VCaP (cell line): ENCODE measurements at regions not wholly inside any gene's neighbourhood (a gene's known extent, or its start where the extent isn't known, plus 50 kb on each side); places are given as distances from the start of the nearest gene placed in this dataset.

Source experiments
- H3K27ac ChIP-seq: fragments of 450-650 bp; 2 replicates; pipeline ENCODE4 v1.5.1; 2017
- TF ChIP-seq, protein P1 (sequence below): fragments of 450-650 bp; conservative IDR thresholded peaks from 2 replicates; pipeline ENCODE4 v1.5.1; 2017; ENCODE audit warnings: mild to moderate bottlenecking, moderate library complexity

DNA sequence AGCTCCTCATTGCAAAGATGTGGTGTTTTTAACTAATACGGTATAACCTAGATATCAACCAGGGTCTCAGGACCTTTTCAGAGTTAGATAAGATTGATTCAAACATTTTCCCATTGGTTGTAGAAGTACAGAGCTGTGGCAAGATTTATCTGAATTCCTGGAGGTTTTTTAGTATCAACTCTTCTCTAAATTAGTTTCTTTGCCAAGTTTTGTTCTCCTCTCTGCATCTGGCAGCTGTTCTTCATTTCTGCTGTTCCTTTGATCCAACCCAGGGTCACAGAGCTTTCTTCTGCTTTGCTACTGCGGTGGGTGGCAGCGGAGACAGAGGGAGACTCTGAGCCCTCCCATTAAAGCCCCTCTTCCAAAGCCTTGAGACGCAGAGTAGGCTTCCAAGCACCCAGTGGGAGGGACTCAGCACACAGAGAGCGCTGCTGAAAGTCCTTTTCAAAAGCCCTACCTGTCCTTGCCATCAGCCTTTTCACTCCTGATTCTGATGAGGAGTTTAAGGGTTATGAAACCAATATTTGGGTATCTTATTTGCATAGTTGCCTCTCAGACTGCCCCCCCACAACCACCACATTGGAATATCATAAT, 146.3 kb upstream of the EEPD1 start:
- no peak overlapping the region for H3K27ac ChIP-seq
- TF ChIP-seq, protein P1, sequence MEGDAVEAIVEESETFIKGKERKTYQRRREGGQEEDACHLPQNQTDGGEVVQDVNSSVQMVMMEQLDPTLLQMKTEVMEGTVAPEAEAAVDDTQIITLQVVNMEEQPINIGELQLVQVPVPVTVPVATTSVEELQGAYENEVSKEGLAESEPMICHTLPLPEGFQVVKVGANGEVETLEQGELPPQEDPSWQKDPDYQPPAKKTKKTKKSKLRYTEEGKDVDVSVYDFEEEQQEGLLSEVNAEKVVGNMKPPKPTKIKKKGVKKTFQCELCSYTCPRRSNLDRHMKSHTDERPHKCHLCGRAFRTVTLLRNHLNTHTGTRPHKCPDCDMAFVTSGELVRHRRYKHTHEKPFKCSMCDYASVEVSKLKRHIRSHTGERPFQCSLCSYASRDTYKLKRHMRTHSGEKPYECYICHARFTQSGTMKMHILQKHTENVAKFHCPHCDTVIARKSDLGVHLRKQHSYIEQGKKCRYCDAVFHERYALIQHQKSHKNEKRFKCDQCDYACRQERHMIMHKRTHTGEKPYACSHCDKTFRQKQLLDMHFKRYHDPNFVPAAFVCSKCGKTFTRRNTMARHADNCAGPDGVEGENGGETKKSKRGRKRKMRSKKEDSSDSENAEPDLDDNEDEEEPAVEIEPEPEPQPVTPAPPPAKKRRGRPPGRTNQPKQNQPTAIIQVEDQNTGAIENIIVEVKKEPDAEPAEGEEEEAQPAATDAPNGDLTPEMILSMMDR: no peak

DNA sequence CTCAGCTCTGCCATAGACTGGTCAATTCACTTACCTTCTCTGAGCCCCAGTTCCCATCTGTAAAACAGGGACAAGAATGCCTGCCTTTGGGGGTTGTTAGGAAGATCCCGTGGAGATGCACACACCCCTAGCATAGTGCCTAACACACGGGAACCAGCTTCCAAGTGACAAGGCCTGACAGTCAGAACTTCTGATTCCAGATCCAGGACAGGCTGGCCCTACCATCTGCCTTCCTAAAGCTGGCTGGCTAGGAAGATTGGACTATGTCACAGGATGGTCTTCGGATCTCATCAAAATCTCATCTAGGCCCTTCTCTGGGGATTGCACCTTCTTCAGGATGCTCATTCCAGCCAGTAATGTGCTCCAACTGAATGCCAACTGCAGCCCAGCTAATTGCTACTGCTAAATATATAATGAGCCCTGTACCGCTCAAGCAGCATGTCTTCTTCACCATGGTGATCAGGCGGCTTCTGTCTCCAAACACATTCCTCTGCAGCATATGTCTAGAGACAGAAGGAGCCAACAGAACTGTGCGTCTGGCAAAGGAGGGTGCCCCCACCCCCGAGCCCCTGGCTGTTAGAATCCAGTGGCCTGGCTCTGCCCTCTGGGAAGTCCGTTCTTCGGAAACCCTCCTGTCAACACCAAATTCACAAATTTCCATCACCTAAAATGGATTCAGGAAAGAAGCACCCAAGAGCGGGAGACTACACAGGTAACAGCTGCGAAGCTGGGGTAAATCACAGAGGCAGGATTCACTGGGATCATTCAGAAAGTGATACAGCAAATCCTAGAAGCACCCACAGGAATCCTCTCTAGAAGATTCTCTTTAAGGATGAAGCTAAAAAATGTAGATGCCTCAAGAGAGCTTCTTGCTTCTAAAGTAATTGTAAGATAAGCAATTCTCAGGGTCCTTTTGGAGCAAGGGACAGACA, 142.1 kb upstream of the EEPD1 start:
- TF ChIP-seq, protein P1: no peak
- no peak overlapping the region for H3K27ac ChIP-seq

DNA sequence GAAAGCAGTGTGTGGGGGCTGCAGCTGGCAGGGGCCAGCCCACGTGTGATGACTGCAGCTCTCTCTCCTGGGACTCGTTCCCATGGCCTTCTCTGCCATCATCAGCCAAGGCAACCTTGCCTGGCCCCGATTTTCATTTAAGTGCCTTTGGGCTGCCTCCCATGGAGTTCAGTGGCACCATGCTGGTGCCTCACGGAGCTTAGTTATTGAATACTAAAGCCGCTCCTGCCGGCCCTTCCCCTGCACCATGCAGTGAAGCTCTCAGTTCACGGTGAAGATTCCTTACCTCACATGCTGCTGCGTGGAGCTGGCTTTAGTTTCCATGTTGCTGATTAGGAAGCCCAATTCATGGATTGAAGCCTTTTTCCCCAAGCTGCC, 141.5 kb upstream of the EEPD1 start:
- H3K27ac ChIP-seq: no peak overlapping the region
- TF ChIP-seq, protein P1: no peak

DNA sequence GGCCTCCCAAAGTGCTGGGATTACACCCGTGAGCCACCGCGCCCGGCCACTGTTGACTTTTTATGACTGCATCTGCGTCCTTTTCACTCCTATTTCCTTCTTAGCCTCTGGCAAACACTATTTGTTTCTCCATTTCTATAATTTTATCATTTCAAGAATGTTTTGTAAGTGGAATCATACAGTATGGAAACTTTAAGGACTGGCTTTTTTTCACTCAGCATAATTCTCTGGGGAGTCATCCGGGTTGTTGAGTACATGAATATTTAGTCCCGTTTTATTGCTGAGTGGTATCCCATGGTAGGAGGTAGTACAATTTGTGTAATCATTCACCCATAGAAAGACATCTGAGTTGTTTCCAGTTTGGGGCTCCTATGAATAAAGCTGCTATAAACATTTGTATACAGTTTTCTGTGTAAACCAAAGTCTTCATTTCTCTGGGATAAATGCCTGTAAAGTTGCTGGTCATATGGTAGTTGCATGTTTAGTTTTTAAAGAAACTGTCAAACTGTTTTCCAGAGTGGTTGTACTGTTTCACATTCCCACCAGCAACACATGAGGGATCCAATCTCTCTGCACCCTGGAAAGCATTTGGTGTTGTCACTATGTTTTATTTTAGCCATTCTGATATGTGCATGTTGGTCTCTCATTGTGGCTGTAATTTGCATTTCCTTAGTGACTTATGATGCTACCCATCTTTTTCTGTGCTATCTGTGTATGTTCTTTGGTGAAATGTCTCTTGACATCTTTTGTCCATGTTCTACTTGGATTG, 139.6 kb upstream of the EEPD1 start:
- H3K27ac ChIP-seq: no peak overlapping the region
- TF ChIP-seq, protein P1: no peak

- no peak overlapping the region for H3K27ac ChIP-seq
- TF ChIP-seq, protein P1: no peak
Observed at GRCh38 chr7:36014961-36015360, 138.1 kb upstream of the EEPD1 start.

GRCh38 chr7:36015733-36016132, 137.3 kb upstream of the EEPD1 start:
- no peak overlapping the region for H3K27ac ChIP-seq
- TF ChIP-seq, protein P1: no peak

DNA sequence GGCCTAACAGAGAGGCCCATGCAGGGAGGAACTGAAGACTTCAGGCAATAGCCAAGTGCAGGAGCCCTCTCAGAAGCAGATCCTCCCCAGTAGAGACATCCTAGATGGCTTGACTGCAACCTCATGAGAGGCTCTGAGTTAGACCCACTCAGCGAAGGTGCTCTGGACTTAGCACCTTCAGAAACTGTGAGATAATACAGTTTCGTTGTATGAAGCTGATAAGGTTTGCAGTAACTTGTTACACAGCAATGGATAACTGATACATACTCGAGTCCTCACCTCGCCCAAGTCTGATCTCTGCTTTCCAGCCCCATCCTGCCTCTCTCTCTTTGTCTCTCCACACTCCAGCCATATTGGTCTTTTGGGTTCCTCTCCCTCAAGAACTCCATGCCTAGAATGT, 136.4 kb upstream of the EEPD1 start:
- H3K27ac ChIP-seq: no peak overlapping the region
- TF ChIP-seq, protein P1: no peak
